Hepatocyte (in vitro differentiated cells): ENCODE measurements at regions not wholly inside any gene's neighbourhood (a gene's known extent, or its start where the extent isn't known, plus 50 kb on each side); places are given as distances from the start of the nearest gene placed in this dataset.

ENCODE experiments used
- DNase-seq: peaks from one replicate; pipeline ENCODE4 v3.0.0-alpha.2; 2016; ENCODE audit warnings: low spot score
- H2AFZ ChIP-seq: fragments of 200-600 bp; sonication (generic); 2 replicates; pipeline ENCODE4 v1.6.0; 2016; ENCODE audit warnings: antibody characterized with exemption, mild to moderate bottlenecking
- H3K27ac ChIP-seq: fragments of 200-600 bp; sonication (generic); 2 replicates; pipeline ENCODE4 v1.5.1; 2016; ENCODE audit warnings: mild to moderate bottlenecking
- H3K27me3 ChIP-seq: fragments of 200-600 bp; sonication (generic); 2 replicates; pipeline ENCODE4 v1.6.1; 2016
- H3K36me3 ChIP-seq: fragments of 200-600 bp; sonication (generic); replicated peaks from 2 replicates; pipeline ENCODE4 v1.5.1; 2016; ENCODE audit warnings: low read depth; ENCODE audit not compliant: insufficient read depth
- H3K4me1 ChIP-seq: fragments of 200-600 bp; sonication (generic); 2 replicates; pipeline ENCODE4 v1.5.1; 2016; ENCODE audit warnings: mild to moderate bottlenecking, moderate library complexity; ENCODE audit not compliant: insufficient read depth
- H3K4me2 ChIP-seq: fragments of 200-600 bp; sonication (generic); 2 replicates; pipeline ENCODE4 v1.6.0; 2016
- H3K4me3 ChIP-seq: fragments of 200-600 bp; sonication (generic); 2 replicates; pipeline ENCODE4 v1.5.1; 2016; ENCODE audit warnings: mild to moderate bottlenecking
- H3K79me2 ChIP-seq: fragments of 200-600 bp; sonication (generic); 2 replicates; pipeline ENCODE4 v1.6.0; 2017; ENCODE audit warnings: mild to moderate bottlenecking
- H3K9me2 ChIP-seq: fragments of 200-600 bp; sonication (generic); replicated peaks from 2 replicates; pipeline ENCODE4 v1.6.0; 2017; ENCODE audit warnings: mild to moderate bottlenecking; ENCODE audit not compliant: insufficient read depth
- H3K9me3 ChIP-seq: fragments of 200-600 bp; sonication (generic); 2 replicates; pipeline ENCODE4 v1.5.1; 2016; ENCODE audit warnings: low read depth, mild to moderate bottlenecking
- H4K20me1 ChIP-seq: fragments of 200-600 bp; sonication (generic); 2 replicates; pipeline ENCODE4 v1.6.0; 2016; ENCODE audit warnings: mild to moderate bottlenecking; ENCODE audit not compliant: insufficient read depth, poor library complexity, severe bottlenecking
- CTCF ChIP-seq: fragments of 200-600 bp; sonication (generic); IDR thresholded peaks from 2 replicates; pipeline ENCODE4 v1.5.1; 2016; ENCODE audit warnings: antibody characterized with exemption, mild to moderate bottlenecking; ENCODE audit not compliant: poor library complexity
- EZH2 ChIP-seq: fragments of 200-600 bp; sonication (generic); IDR thresholded peaks from 2 replicates; pipeline ENCODE4 v1.6.1; 2016; ENCODE audit warnings: antibody characterized with exemption, mild to moderate bottlenecking, borderline replicate concordance
- EZH2phosphoT487 ChIP-seq: fragments of 200-600 bp; sonication (generic); IDR thresholded peaks from one replicate; pipeline ENCODE4 v1.6.1; 2018; ENCODE audit warnings: antibody characterized with exemption, mild to moderate bottlenecking, low read depth, moderate library complexity; ENCODE audit not compliant: unreplicated experiment, severe bottlenecking
- WGBS: methylation state at CpG from one replicate; pipeline ENCODE4 v1.1.6; 2016; ENCODE audit warnings: low lambda C conversion rate; ENCODE audit errors: missing lambda C conversion rate; 5-methylcytosine and 5-hydroxymethylcytosine counted together

GRCh38 chr20:48308232-48308781, 519.5 kb downstream of the PREX1 start:
- Histone ChIP-seq H3K27ac (no peak overlapping the region), H3K4me1 (no peaks in the 10 kb centered on the region), H3K9me3 (no peaks in the 10 kb centered on the region), H3K4me3 (no peak overlapping the region), H3K9me2 (no peaks in the 10 kb centered on the region), H4K20me1 (no peaks in the 10 kb centered on the region), H3K4me2 (no peak overlapping the region), H3K36me3 (no peaks in the 10 kb centered on the region), H3K79me2 (no peaks in the 10 kb centered on the region), H2AFZ (no peak overlapping the region), H3K27me3 (no peaks in the 10 kb centered on the region)
- DNase-seq, result no peak
- TF ChIP-seq CTCF (no peak), EZH2 (no peak), EZH2phosphoT487 (no peak)
- WGBS, result 76% methylated on average over 4 of the region's 4 CpGs

- no peaks in the 10 kb centered on the region for H3K27me3 ChIP-seq
- TF ChIP-seq EZH2phosphoT487 (no peak), EZH2 (no peak), CTCF (no peak)
- no peak for DNase-seq
- 88% methylated on average over 10 of the region's 10 CpGs for WGBS
- H4K20me1 ChIP-seq, result no peaks in the 10 kb centered on the region
- H3K4me2 ChIP-seq, result no peak overlapping the region
- no peak overlapping the region for H3K4me3 ChIP-seq
- H3K9me3 ChIP-seq, result no peaks in the 10 kb centered on the region
- no peaks in the 10 kb centered on the region for H3K36me3 ChIP-seq
- no peaks in the 10 kb centered on the region for H3K79me2 ChIP-seq
- no peaks in the 10 kb centered on the region for H3K9me2 ChIP-seq
- H3K4me1 ChIP-seq, result no peaks in the 10 kb centered on the region
- no peak overlapping the region for H3K27ac ChIP-seq
- no peak overlapping the region for H2AFZ ChIP-seq
Measured at GRCh38 chr20:48307277-48307676, 520.5 kb downstream of the PREX1 start.

DNA sequence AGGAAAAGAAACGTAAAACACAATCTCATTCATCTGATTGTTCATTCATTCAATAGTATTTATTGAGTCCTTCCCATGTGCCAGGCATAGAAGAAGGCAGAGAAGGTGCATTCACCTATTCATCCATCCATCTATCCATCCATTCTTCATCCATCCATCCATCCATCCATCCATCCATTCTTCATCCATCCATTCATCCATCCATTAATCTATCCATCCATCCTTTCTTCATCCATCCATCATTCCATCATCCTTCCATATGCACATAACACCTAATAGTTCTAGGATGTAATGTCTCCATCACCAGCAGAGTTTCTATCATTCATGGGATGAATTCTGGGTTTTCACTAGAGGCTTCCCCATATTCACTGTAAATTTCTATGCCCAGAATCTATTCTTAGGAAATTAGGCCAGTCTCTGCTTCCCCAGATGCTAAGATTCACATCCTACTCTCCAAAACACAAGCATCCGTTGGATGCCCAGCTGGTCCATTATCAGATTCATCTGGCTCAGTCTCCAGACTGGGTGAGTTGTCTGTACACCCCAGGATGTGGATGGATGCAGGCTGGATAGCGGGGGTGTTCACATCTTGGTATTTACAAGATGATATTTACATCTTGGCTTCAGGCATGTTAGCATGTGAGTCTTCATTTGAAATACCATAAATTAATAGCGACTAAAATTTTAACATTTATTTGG, 517.7 kb upstream of the SULF2 start:
- Histone ChIP-seq H3K9me2 (no peaks in the 10 kb centered on the region), H3K4me2 (no peak overlapping the region), H3K4me1 (peaks cover 6% of the 10 kb centered on the region), H4K20me1 (no peaks in the 10 kb centered on the region), H3K4me3 (no peak overlapping the region), H3K79me2 (no peaks in the 10 kb centered on the region), H3K27ac (no peak overlapping the region), H2AFZ (no peak overlapping the region), H3K36me3 (no peaks in the 10 kb centered on the region), H3K27me3 (no peaks in the 10 kb centered on the region), H3K9me3 (no peaks in the 10 kb centered on the region)
- DNase-seq, result no peak
- whole genome bisulfite sequencing, result 88% methylated on average over 4 of the region's 4 CpGs
- TF ChIP-seq EZH2 (no peak), CTCF (no peak), EZH2phosphoT487 (no peak)
